ENCODE measurements at regions not wholly inside any gene's neighbourhood (a gene's known extent, or its start where the extent isn't known, plus 50 kb on each side); places are given as distances from the start of the nearest gene placed in this dataset.

GRCh38 chr5:6180231-6180872 lies 198.0 kb downstream of the MED10 start:
- no peak for DNase-seq (ENCODE audit: low read depth)
- no peak for TF ChIP-seq CTCF (IDR thresholded peaks at IDR 0.05; ENCODE audit: insufficient read depth, low read depth, low read length, missing control alignments)

GRCh38 chr5:6178846-6179532 lies 199.4 kb downstream of the MED10 start:
- no peak overlapping the region for H3K4me3 ChIP-seq (ENCODE audit: low read depth, low read length)
- no peak for DNase-seq (ENCODE audit: low read depth)
- TF ChIP-seq CTCF (IDR thresholded peaks at IDR 0.05; ENCODE audit: insufficient read depth, low read depth, low read length, missing control alignments), result no peak

More at GRCh38 chr5:6180231-6180872, 198.0 kb downstream of the MED10 start:
- no peak overlapping the region for H3K4me3 ChIP-seq (ENCODE audit: low read depth, low read length)

GRCh38 chr5:6177926-6178325 lies 200.4 kb downstream of the MED10 start:
- no peak overlapping the region for H3K4me3 ChIP-seq (ENCODE audit: low read depth, low read length)
- DNase-seq (ENCODE audit: low read depth), result no peak
- no peak for TF ChIP-seq CTCF (IDR thresholded peaks at IDR 0.05; ENCODE audit: insufficient read depth, low read depth, low read length, missing control alignments)

- no peak for DNase-seq (ENCODE audit: low read depth)
- H3K4me3 ChIP-seq (ENCODE audit: low read depth, low read length), result no peak overlapping the region
- no peak for TF ChIP-seq CTCF (IDR thresholded peaks at IDR 0.05; ENCODE audit: insufficient read depth, low read depth, low read length, missing control alignments)
Observed at GRCh38 chr5:6176102-6176693, 202.1 kb downstream of the MED10 start.

- DNase-seq (ENCODE audit: low read depth), result no peak
- TF ChIP-seq CTCF (IDR thresholded peaks at IDR 0.05; ENCODE audit: insufficient read depth, low read depth, low read length, missing control alignments), result no peak
Observed at GRCh38 chr5:6175172-6175854, 203.0 kb downstream of the MED10 start.

GRCh38 chr5:6169660-6170059 lies 208.7 kb downstream of the MED10 start:
- no peak for DNase-seq (ENCODE audit: low read depth)
- H3K4me3 ChIP-seq (ENCODE audit: low read depth, low read length), result no peak overlapping the region
- no peak for TF ChIP-seq CTCF (IDR thresholded peaks at IDR 0.05; ENCODE audit: insufficient read depth, low read depth, low read length, missing control alignments)

More at GRCh38 chr5:6175172-6175854, 203.0 kb downstream of the MED10 start:
- H3K4me3 ChIP-seq (ENCODE audit: low read depth, low read length), result no peak overlapping the region
